8988T (cell line): ENCODE measurements at regions not wholly inside any gene's neighbourhood (a gene's known extent, or its start where the extent isn't known, plus 50 kb on each side); places are given as distances from the start of the nearest gene placed in this dataset.
"Not testable (repeated sequence)": the region's sequence is repeated elsewhere in the genome, so short reads cannot be mapped to it uniquely, and the experiment has no call there.

Experiments
- DNase-seq: peaks from one replicate; pipeline ENCODE4 v3.0.0; 2011

DNA sequence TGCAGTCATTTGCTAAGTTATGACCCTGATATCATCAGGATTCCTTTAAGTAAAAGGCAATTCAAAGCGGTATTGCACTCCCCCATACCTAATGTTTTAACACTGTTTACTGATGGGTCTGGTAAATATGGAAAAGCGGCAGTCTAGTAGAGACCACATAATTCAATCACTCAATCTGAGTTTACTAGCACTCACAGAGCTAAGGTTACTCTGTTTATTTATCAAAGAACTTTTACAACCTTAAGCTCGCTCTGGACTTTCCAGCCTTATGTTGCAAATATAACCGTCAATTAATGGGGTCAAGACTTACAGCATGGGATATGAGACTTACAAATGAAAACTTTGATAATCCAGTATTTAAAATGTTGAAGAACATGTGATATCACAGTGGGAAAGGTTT lies 124.5 kb upstream of the ZCCHC13 start:
- DNase-seq, result no peak

DNA sequence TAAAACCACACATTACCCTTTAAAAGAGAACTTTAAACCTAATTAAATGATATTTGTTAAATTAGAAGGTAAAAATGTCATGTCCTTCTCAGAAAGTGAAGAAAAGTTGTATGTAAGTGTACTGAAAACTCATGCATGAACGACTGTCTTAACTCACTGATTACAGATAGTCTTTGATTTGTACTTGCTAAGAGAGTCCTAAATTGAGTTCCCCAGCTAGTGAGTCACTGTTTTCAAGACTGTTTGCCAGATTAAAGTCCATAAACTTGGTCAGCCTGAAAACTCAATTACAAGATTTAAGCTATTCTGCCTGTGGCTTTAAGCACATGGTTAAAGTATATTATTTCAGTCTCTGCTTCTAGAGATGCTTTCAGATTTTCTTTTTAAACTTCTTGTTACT lies 124.9 kb upstream of the ZCCHC13 start:
- no peak for DNase-seq

GRCh38 chrX:74178536-74178935 lies 125.4 kb upstream of the ZCCHC13 start:
- DNase-seq, result no peak

- no peak for DNase-seq
Observed at GRCh38 chrX:74171465-74171864, 132.5 kb upstream of the ZCCHC13 start.

DNA sequence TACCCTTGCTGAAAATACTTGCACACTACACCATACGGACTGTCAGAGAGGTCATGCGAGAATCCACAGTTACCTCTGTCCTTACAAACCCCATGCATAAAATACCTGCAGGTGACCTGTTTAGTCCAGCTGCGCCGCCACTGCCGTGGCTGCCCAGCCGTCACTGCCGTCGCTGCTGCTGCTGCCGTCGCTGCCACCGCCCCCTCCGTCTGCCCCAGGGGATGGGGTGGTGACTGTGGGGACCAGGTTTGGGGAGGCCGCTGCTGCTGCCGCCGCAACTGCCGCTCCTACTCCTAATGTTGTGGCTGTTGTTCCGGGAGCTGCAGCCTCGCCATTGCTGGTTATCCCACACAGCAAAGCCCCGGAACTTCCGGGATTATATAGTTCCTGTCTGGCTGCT lies 141.8 kb upstream of the ZCCHC13 start:
- no peak for DNase-seq

DNA sequence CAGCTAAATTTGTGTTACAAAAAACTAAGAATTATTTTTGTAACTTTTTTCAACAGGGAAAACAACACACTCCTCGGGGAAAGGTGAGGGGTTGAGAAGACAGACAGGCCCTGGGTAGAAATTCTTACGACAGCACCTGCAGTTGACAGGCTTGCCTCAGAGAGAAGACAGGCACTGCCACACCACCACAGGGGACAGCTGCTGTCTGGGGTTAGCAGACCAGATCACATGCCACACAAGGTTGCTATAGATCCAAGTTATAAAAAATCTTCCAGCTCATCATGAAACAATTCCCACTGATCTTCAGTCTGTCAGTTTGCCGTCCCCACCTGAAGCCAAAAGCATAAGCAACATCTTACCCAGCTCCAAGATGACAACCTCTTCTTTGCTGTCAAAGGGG lies 143.2 kb upstream of the ZCCHC13 start:
- no peak for DNase-seq

DNA sequence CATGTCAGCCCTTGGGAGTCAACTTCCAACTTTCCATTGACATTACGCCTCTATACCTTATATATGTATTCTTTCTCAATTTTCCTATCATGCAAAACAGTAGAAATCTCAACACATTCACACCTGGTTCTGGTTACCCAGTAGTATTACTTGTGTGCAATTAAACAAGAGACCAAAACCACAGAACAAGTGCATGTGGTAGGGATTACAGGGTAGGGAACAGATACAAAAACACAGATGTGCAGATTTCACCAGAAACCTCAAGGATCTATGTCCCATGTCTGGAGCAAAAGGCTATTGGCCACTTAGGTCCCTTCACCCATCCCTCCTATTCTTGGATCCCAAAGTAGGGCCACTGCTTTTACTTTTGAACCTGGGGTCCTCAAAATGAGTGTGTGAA lies 143.6 kb upstream of the ZCCHC13 start:
- DNase-seq, result no peak

DNA sequence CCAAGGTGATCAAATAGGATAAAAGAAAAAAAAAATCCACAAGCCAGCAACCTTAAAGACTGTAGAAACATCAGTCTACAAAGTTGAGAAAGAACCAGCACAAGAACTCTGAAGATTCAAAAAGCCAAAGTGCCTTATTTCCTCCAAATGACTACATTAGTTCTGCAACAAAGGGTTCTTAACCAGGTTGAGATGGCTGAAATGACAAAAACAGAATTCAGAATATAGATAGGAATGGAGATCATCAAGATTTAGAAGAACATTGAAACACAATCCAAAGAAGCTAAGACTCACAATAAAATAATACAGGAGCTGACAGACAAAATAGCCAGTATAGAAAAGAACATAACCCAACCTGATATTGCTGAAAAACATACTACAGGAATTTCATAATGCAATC lies 156.5 kb upstream of the ZCCHC13 start:
- DNase-seq, result no peak

GRCh38 chrX:74138943-74139342 lies 165.0 kb upstream of the ZCCHC13 start:
- DNase-seq, result no peak

DNA sequence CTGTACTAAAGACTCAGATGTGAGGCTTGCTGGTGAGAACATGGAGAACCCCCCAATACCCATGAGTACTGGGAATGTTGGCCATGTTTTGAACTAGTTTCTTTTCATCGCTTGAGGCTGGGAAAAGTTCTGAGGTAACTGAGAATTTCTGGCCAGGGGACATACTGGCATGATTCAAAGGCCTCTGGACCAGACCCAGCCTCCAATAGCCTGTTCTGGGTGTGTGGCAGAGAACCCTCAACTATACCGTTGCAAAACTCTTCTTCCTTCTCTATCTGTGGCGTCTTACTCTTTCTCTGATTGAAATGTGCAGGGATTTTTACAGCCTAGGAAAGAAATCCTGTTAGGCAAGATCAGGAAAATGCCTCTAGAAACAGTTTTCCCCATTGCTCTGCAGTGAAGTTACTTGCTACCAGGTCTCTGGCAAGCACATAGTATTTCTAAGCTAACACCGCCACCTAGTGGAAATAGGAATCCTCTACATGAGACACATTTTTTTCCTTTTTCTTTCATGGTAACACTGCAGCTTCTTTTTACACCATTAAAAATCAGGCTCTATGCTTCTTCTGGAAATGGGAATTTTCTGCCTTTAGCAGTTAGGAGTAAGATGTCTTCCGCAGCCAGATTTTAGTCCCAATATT lies 170.7 kb upstream of the ZCCHC13 start:
- DNase-seq, result peak; percentile 22

DNA sequence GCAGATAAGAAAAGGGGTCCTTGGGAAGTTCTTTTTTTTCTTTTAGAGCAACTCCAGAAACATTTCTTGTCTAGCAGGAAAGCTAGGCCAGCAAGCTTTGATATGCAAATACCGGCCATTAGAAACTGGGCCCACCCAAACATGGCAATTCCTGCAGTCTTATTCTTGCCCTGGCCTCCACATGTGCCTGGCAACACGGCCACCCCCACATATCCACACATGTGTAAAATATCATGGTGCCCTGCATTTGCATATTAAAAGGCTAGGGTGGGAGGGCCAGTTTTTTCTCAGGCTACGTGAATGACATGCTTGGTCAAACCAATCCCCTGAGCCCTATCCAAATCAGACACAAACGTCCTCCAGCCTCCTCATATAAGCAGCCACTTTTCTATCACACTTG lies 171.7 kb upstream of the ZCCHC13 start:
- no peak for DNase-seq

DNA sequence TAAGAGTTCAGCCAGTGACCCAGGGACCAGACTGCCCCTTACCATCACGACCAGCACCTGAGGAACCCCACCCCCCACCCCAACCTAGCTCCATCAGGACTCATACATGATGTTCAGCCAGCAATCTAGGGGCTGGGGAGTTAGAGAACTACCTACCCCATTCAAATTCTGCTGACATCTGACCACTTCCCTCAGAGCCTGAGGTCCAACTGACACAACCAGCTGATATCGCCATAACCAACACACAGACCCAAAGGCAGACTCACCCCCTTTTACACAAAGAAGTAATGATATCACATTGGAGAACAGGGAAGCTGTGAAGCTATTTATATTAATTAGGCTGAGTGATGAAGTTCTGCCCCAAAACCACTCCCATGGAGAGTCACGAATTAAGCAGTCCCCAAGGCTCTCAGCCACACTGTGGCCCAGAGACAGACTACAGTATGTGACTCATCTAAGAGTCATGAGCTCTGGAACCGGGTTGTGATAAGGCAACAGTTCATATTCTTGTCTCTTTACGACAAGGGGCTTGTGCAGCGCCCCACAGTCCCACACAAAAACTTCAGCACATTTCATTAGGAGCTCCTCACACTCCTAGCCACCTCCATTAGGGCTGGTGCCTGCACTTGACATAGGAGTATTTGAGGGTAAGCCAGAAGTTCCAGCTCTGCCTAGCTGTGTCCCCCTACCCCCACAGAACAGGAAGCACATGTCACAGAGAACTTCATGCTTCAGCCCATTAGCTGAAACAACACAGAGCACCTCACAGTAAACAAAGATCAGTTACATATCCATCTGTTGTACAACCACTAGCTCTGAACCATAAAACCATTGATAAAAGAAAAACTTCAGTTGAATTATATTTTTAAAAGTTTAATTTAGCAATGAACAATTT lies 184.7 kb upstream of the ZCCHC13 start:
- no peak for DNase-seq

DNA sequence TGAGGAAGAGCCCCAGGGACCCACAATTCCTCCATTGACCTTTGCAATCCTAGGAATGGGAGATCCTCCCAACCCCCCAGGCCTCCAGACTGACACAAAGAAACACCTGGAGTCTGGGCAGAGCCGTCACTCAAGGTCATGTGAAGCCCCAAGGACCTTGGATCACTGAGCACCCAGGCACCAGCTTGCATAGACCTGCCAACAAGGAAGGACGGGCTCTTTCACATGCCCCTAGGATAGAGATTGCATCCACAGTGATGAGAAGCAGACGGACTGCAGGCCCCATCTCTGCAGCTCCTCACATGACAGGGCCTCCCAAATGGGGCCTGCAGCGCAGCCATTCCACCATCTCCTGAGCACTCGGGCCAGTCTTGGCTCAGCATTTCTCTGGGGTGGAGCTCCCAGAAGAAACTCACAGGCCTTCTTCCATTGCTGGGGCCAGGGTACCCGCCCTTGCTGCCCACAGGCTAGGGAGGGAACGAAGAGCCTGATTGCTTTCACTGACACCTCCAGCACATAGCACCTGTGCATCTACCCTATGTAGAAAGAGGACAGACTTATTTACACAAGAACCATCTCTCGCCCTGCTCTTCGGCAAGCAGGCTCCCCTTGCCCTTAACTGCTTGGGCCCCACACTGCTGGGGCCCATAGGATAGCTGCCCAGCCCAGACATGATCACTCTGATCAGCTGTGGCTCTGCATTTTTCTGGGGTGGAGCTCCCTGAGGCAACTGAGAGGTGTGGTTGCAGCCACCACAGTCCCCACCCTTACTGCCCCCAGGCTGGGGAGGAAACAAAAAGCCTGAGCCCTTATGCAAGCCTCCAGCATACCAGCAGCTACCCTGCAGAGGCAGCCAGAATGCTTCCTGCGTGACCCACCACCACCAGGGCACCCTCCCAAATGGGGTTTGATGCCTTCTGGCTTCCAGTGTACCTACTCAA lies 185.7 kb upstream of the ZCCHC13 start:
- no peak for DNase-seq

- DNase-seq, result no peak
Observed at GRCh38 chrX:74111245-74111644, 192.7 kb upstream of the ZCCHC13 start.

- no peak for DNase-seq
Observed at GRCh38 chrX:74107666-74108065, 196.3 kb upstream of the ZCCHC13 start.

GRCh38 chrX:74104356-74105015 lies 199.5 kb upstream of the ZCCHC13 start:
- DNase-seq, result no peak

DNA sequence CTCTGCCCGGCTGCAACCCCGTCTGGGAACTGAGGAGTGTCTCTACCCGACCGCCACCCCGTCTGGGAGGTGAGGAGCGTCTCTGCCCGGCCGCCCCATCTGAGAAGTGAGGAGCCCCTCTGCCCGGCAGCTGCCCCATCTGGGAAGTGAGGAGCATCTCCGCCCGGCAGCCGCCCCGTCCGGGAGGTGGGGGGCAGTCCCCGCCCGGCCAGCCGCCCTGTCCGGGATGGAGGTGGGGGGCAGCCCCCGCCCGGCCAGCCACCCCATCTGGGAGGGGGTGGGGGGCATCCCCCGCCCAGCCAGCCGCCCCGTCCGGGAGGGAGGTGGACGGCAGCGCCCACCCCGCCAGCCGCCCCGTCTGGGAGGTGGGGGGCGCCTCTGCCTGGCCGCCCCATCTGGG lies 205.6 kb upstream of the ZCCHC13 start:
- not testable (repeated sequence) for DNase-seq

DNA sequence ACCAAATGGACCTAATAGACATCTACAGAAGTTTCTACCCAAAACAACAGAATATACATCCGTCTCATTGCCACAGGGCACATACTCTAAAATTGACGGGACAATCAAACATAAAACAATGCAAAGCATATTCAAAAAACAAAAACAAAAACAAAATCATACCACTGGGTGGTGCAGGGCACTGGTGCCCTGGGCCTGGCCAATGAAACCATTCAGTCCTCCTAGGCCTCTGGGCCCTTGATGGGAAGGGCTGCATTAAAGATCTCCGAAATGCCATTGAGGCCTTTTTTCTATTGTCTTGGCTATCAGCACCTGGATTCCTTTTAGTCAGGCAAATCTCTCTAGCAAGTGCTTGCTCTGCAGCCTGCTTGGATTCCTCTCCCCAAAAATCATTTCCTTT lies 213.9 kb upstream of the ZCCHC13 start:
- no peak for DNase-seq

GRCh38 chrX:74085642-74086236 lies 218.2 kb upstream of the ZCCHC13 start:
- DNase-seq, result no peak

DNA sequence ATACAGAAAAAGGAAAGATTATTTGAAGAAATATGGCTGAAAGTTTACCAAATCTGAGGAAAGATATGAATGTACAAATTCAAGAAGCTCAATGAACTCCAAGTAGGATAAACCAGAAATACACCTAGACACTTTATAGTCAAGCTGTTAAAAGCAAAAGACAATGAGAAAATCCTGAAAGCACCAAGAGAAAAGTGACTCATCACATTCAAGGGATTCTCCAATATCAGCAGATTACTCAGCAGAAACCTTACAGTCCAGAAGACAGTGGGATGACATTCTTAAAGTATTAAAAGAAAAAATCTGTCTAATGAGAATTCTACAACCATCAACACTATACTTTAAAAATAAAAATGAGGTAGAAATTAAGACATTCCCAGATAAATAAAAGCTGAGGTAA lies 223.8 kb upstream of the ZCCHC13 start:
- no peak for DNase-seq

GRCh38 chrX:74065831-74066390 lies 213.4 kb upstream of the XIST start:
- DNase-seq, result no peak
